HepG2 (cell line): ENCODE measurements at regions not wholly inside any gene's neighbourhood (a gene's known extent, or its start where the extent isn't known, plus 50 kb on each side); places are given as distances from the start of the nearest gene placed in this dataset.
A peak's percentile ranks its signal among the peaks of the same experiment; 100 is the strongest.
"Not testable (repeated sequence)": the region's sequence is repeated elsewhere in the genome, so short reads cannot be mapped to it uniquely, and the experiment has no call there.

ENCODE experiments used
- ATAC-seq: fragments of 200-7000 bp; cut with Tn5 transposase; 3 replicates; pipeline ENCODE4 v1.9.1; 2020; ENCODE audit warnings: mild to moderate bottlenecking, moderate library complexity
- BruUV-seq: library from RNA; stranded (reverse); fragments of 400-500 nt; replicated peaks from 2 replicates; lab custom pipeline; 2021; lab: Mats Ljungman, UMichigan
- CTCF ChIA-PET: fragments of 300-600 bp; formaldehyde crosslinking; extraction: SDS; loops from one replicate; lab custom pipeline; 2021; ENCODE audit warnings: low total read pairs, inconsistent platforms, low intra/inter-chr PET ratio; lab: Yijun Ruan, JAX
- POLR2A ChIA-PET: fragments of 350-600 bp; sonication (Branson Sonifier 250); formaldehyde crosslinking; loops from one replicate; lab custom pipeline; 2020; ENCODE audit warnings: antibody characterized with exemption, inconsistent platforms; lab: Yijun Ruan, JAX
- DNase-seq: peaks from one replicate; pipeline ENCODE4 v3.0.0-alpha.2; 2015; ENCODE audit warnings: low spot score
- FAIRE-seq: peaks from 3 replicates; lab custom pipeline; 2011; peaks lifted over from hg19 to GRCh38; lab: Jason Lieb, UNC
- H2AFZ ChIP-seq: one replicate; pipeline ENCODE4 v1.6.1; 2011; ENCODE audit warnings: low read length, inconsistent platforms
- H3K27ac ChIP-seq: fragments of 300-600 bp; 3 replicates; pipeline ENCODE4 v1.8.0; 2011; ENCODE audit warnings: mixed run types, mild to moderate bottlenecking, mixed read lengths, low read length, inconsistent platforms; ENCODE audit not compliant: insufficient read depth; ENCODE audit errors: extremely low read length
- H3K27me3 ChIP-seq, 2 experiments: fragments of 200-600 bp in 1 of 2; 2 replicates in 1 of 2; 3 replicates in 1 of 2; pipeline versions ENCODE4 v1.6.0 to v1.8.0; 2011; ENCODE audit warnings: low read length in 2 of 2, mild to moderate bottlenecking in 2 of 2, moderate library complexity in 2 of 2, inconsistent platforms in 1 of 2; ENCODE audit not compliant: insufficient read depth in 2 of 2, control insufficient read depth in 1 of 2
- H3K36me3 ChIP-seq, 2 experiments: fragments of 200-600 bp in 1 of 2; replicated peaks in 1 of 2; 2 replicates in 1 of 2; 3 replicates in 1 of 2; pipeline versions ENCODE4 v1.5.1 to v1.8.0; 2011; ENCODE audit warnings: low read length in 2 of 2, inconsistent platforms in 1 of 2; ENCODE audit not compliant: insufficient read depth in 2 of 2, control insufficient read depth in 1 of 2
- H3K4me1 ChIP-seq: 2 replicates; pipeline ENCODE4 v1.5.1; 2012; ENCODE audit warnings: low read length, inconsistent platforms; ENCODE audit not compliant: insufficient read depth
- H3K4me2 ChIP-seq: 2 replicates; pipeline ENCODE4 v1.6.0; 2011; ENCODE audit warnings: low read depth, low read length, inconsistent platforms
- H3K4me3 ChIP-seq, 3 experiments: fragments of 200-600 bp in 1 of 3; sonication (generic), shearing (Covaris generic) in 1 of 3; replicated peaks in 1 of 3; 2 replicates each; pipeline ENCODE4 v1.5.1; 2011 to 2016; ENCODE audit warnings: low read length in 3 of 3, inconsistent platforms in 2 of 3, low read depth in 2 of 3, mild to moderate bottlenecking in 2 of 3, control low read depth in 1 of 3, mixed read lengths in 1 of 3; ENCODE audit not compliant: insufficient read depth in 1 of 3
- H3K79me2 ChIP-seq: one replicate; pipeline ENCODE4 v1.6.1; 2011; ENCODE audit warnings: low read length, inconsistent platforms; ENCODE audit not compliant: insufficient read depth
- H3K9ac ChIP-seq: 2 replicates; pipeline ENCODE4 v1.6.0; 2011; ENCODE audit warnings: mild to moderate bottlenecking, low read depth, low read length, inconsistent platforms; ENCODE audit not compliant: insufficient read depth
- H3K9me3 ChIP-seq: 2 replicates; pipeline ENCODE4 v1.5.1; 2012; ENCODE audit warnings: mild to moderate bottlenecking, low read length
- H4K20me1 ChIP-seq: 2 replicates; pipeline ENCODE4 v1.6.0; 2011; ENCODE audit warnings: inconsistent platforms, mild to moderate bottlenecking, low read length, moderate library complexity; ENCODE audit not compliant: insufficient read depth
- CHCHD3 ChIP-seq: sonication (generic); formaldehyde crosslinking; IDR thresholded peaks from 2 replicates; pipeline ENCODE4 v1.8.0; 2022; ENCODE audit warnings: mild to moderate bottlenecking, missing genetic modification reagents, moderate library complexity
- ETV6 ChIP-seq: sonication (generic); formaldehyde crosslinking; conservative IDR thresholded peaks from 2 replicates; pipeline ENCODE4 v1.4.0; 2020; ENCODE audit warnings: missing genetic modification reagents
- HNF4G ChIP-seq, 2 experiments: sonication (generic) in 1 of 2; formaldehyde crosslinking in 1 of 2; IDR thresholded peaks; 2 replicates each; pipeline versions ENCODE4 v1.4.0 to v1.6.1; 2011 to 2020; ENCODE audit warnings: borderline replicate concordance in 2 of 2, low read depth in 2 of 2, mild to moderate bottlenecking in 2 of 2, low read length in 1 of 2, missing genetic modification reagents in 1 of 2, moderate library complexity in 1 of 2
- PRMT3 ChIP-seq: sonication (generic); formaldehyde crosslinking; IDR thresholded peaks from 2 replicates; pipeline ENCODE4 v1.8.1; 2022; ENCODE audit warnings: low read depth, mild to moderate bottlenecking, moderate library complexity, missing genetic modification reagents, borderline replicate concordance
- ZFP36L1 ChIP-seq: sonication (generic); formaldehyde crosslinking; IDR thresholded peaks from 2 replicates; pipeline ENCODE4 v1.8.0; 2022; ENCODE audit warnings: mild to moderate bottlenecking, missing genetic modification reagents, moderate library complexity
- ZKSCAN1 ChIP-seq: fragments of 150-350 bp; IDR thresholded peaks from 2 replicates; pipeline ENCODE4 v1.6.1; 2014; ENCODE audit warnings: low read length
- ZNF569 ChIP-seq: sonication (generic); formaldehyde crosslinking; IDR thresholded peaks from 2 replicates; pipeline ENCODE4 v1.5.0; 2020; ENCODE audit warnings: mild to moderate bottlenecking, missing genetic modification reagents, moderate library complexity, borderline replicate concordance
- ZNF598 ChIP-seq: sonication (generic); formaldehyde crosslinking; IDR thresholded peaks from 2 replicates; pipeline ENCODE4 v1.5.1; 2020; ENCODE audit warnings: mild to moderate bottlenecking, missing genetic modification reagents, borderline replicate concordance
- WGBS: methylation state at CpG from one replicate; pipeline ENCODE4 v1.1.6; 2017; ENCODE audit warnings: low lambda C conversion rate; 5-methylcytosine and 5-hydroxymethylcytosine counted together
- in situ Hi-C: cut with HindIII; loops from 2 replicates; pipeline ENCODE4 v1.10.0; 2017; ENCODE audit warnings: low pct_unique_long_range_greater_than_20kb; ENCODE audit not compliant: extremely low pct_ligation_motif_present
- intact Hi-C: fragments of 100-400 bp; cut with micrococcal nuclease; formaldehyde crosslinking; loops from one replicate; pipeline ENCODE4 v1.10.0; 2022; ENCODE audit not compliant: unreplicated experiment
- TF ChIP-seq, protein P1 (sequence below): IDR thresholded peaks from 2 replicates; pipeline ENCODE4 v1.4.0; 2020; ENCODE audit warnings: mild to moderate bottlenecking, missing genetic modification reagents

DNA sequence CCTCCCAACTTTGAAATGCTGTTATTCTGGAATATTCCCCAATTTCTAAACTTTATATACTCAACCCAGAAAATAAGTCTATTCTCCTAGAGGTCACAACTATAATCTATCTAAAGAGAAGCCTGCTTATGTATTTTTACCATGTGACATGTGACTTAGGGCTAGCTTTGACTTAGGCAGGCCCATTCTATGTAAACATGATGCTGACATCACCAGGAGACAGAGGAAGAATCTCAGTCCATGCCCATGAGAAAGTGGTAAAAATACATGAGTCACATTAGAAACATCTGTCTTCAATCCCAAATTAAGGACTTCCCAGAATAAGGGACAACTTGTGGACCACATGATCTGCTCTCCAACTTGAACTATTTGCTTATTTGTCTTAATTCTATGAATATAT is 113.6 kb upstream of the ID4 start:
- TF ChIP-seq ZFP36L1 (CRISPR knock-in tag) = no peak
- TF ChIP-seq ZNF598 = no peak
- TF ChIP-seq, all 625 proteins: peak for 0
- no TSS peak for BruUV-seq
- no peak overlapping the region for H2AFZ ChIP-seq
- in situ Hi-C loops = no loop called here
- FAIRE-seq = no peak
- intact Hi-C loops = no loop called here
- no peak overlapping the region for H3K27ac ChIP-seq
- H4K20me1 ChIP-seq = no peaks in the 10 kb centered on the region
- peaks cover 0 to 15% of the 10 kb centered on the region in 2 experiments; a peak in 2 of 5 replicates for H3K27me3 ChIP-seq
- CTCF ChIA-PET = no interaction called here
- no peak for DNase-seq
- no peak overlapping the region for H3K4me2 ChIP-seq
- H3K79me2 ChIP-seq = no peaks in the 10 kb centered on the region
- ATAC-seq = no peak
- POLR2A ChIA-PET = no interaction called here
- no peaks in the 10 kb centered on the region for H3K4me1 ChIP-seq
- no peak overlapping the region for H3K4me3 ChIP-seq
- H3K9me3 ChIP-seq = no peaks in the 10 kb centered on the region
- H3K36me3 ChIP-seq = no peaks in the 10 kb centered on the region
- H3K9ac ChIP-seq = no peak overlapping the region

DNA sequence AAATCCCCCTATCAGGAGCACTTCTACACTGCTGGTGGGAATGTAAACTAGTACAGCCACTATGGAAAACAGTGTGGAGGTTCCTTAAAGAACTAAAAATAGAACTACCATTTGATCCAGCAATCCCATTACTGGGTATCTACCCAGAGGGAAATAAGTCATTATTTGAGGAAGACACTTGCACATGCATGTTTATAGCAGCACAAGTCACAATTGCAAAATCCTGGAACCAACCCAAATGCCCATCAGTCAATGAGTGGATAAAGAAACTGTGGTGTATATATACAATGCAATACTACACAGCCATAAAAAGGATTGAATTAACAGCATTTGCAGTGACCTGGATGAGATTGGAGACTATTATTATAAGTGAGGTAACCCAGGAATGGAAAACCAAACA is 111.7 kb upstream of the ID4 start:
- H3K4me1 ChIP-seq, H3K4me3 ChIP-seq, in situ Hi-C loops, intact Hi-C loops, POLR2A ChIA-PET, CTCF ChIA-PET, H2AFZ ChIP-seq, H3K9ac ChIP-seq, FAIRE-seq, BruUV-seq, H3K36me3 ChIP-seq, H4K20me1 ChIP-seq, ATAC-seq, H3K9me3 ChIP-seq, DNase-seq, H3K4me2 ChIP-seq, H3K79me2 ChIP-seq, H3K27ac ChIP-seq: not testable (repeated sequence)
- H3K27me3 ChIP-seq = peaks cover 0 to 11% of the 10 kb centered on the region in 2 experiments; a peak in 2 of 5 replicates

DNA sequence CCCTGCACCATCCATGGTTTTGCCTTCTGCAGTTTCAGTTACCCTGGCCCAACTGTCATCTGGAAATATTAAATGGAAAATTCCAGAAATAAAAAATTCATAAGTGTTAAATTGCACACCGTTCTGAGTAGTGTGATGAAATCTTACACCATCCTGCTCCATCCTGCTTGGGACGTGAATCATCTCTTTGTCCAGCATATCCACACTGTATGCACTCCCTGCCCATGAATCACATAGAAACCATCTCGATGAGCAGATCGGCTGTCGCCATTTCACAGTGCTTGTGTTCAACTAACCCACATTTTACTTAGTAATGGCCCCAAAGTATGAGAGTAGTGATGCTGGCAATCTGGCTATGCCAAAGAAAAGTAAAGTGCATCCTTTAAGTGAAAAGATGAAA is 105.9 kb upstream of the ID4 start:
- no peak overlapping the region for H3K4me2 ChIP-seq
- H3K27ac ChIP-seq = no peak overlapping the region
- in situ Hi-C loops (no loop called here), intact Hi-C loops (no loop called here)
- H2AFZ ChIP-seq = no peak overlapping the region
- peak; percentile 9 for DNase-seq
- H4K20me1 ChIP-seq = no peaks in the 10 kb centered on the region
- ChIA-PET POLR2A (no interaction called here), CTCF (no interaction called here)
- H3K4me1 ChIP-seq = no peaks in the 10 kb centered on the region
- 14% methylated on average over 5 of the region's 5 CpGs for WGBS
- H3K27me3 ChIP-seq = peaks cover 0 to 16% of the 10 kb centered on the region in 2 experiments; a peak in 3 of 5 replicates
- BruUV-seq = no TSS peak
- no peaks in the 10 kb centered on the region for H3K79me2 ChIP-seq
- no peaks in the 10 kb centered on the region for H3K9me3 ChIP-seq
- no peak overlapping the region for H3K9ac ChIP-seq
- no peaks in the 10 kb centered on the region for H3K36me3 ChIP-seq
- no peak for FAIRE-seq
- no peak overlapping the region for H3K4me3 ChIP-seq
- no peak for ATAC-seq
- no peak for TF ChIP-seq PRMT3 (CRISPR knock-in tag)
- no peak for TF ChIP-seq ETV6 (CRISPR knock-in tag)
- TF ChIP-seq, protein P1, sequence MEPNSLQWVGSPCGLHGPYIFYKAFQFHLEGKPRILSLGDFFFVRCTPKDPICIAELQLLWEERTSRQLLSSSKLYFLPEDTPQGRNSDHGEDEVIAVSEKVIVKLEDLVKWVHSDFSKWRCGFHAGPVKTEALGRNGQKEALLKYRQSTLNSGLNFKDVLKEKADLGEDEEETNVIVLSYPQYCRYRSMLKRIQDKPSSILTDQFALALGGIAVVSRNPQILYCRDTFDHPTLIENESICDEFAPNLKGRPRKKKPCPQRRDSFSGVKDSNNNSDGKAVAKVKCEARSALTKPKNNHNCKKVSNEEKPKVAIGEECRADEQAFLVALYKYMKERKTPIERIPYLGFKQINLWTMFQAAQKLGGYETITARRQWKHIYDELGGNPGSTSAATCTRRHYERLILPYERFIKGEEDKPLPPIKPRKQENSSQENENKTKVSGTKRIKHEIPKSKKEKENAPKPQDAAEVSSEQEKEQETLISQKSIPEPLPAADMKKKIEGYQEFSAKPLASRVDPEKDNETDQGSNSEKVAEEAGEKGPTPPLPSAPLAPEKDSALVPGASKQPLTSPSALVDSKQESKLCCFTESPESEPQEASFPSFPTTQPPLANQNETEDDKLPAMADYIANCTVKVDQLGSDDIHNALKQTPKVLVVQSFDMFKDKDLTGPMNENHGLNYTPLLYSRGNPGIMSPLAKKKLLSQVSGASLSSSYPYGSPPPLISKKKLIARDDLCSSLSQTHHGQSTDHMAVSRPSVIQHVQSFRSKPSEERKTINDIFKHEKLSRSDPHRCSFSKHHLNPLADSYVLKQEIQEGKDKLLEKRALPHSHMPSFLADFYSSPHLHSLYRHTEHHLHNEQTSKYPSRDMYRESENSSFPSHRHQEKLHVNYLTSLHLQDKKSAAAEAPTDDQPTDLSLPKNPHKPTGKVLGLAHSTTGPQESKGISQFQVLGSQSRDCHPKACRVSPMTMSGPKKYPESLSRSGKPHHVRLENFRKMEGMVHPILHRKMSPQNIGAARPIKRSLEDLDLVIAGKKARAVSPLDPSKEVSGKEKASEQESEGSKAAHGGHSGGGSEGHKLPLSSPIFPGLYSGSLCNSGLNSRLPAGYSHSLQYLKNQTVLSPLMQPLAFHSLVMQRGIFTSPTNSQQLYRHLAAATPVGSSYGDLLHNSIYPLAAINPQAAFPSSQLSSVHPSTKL (CRISPR knock-in tag) = no peak
- TF ChIP-seq CHCHD3 (CRISPR knock-in tag) = no peak
- TF ChIP-seq HNF4G (IDR thresholded peaks at IDR 0.05; ENCODE audit: borderline replicate concordance, low read depth, low read length) = no peak
- TF ChIP-seq HNF4G (CRISPR knock-in tag; IDR thresholded peaks at IDR 0.05; ENCODE audit: borderline replicate concordance, low read depth) = no peak
- TF ChIP-seq ZNF569 (CRISPR knock-in tag) = no peak
- TF ChIP-seq ZKSCAN1 = no peak
